NCI-H128 (cell line): ENCODE measurements at regions not wholly inside any gene's neighbourhood (a gene's known extent, or its start where the extent isn't known, plus 50 kb on each side); places are given as distances from the start of the nearest gene placed in this dataset.
A peak's percentile ranks its signal among the peaks of the same experiment; 100 is the strongest.

Experiments
- DNase-seq: peaks from one replicate; lab custom pipeline; 2025; ENCODE audit not compliant: unreplicated experiment; lab: John Stamatoyannopoulos, UW

GRCh38 chr13:22592515-22592914 is 588.3 kb upstream of the SGCG start:
- DNase-seq, result no peak

- DNase-seq, result peak; percentile 3
Measured at GRCh38 chr13:22594041-22594440, 586.7 kb upstream of the SGCG start.

- DNase-seq, result no peak
Measured at GRCh38 chr13:22596171-22596863, 584.5 kb upstream of the SGCG start.

GRCh38 chr13:22599156-22599555 is 581.6 kb upstream of the SGCG start:
- no peak for DNase-seq

- no peak for DNase-seq
Measured at GRCh38 chr13:22618002-22618401, 562.8 kb upstream of the SGCG start.

GRCh38 chr13:22625691-22626090 is 555.1 kb upstream of the SGCG start:
- no peak for DNase-seq

- DNase-seq, result no peak
Measured at GRCh38 chr13:22629374-22629773, 551.4 kb upstream of the SGCG start.

- DNase-seq, result no peak
Measured at GRCh38 chr13:22642088-22642487, 538.7 kb upstream of the SGCG start.

- no peak for DNase-seq
Measured at GRCh38 chr13:22644941-22645340, 535.8 kb upstream of the SGCG start.

GRCh38 chr13:22647156-22647850 is 533.5 kb upstream of the SGCG start:
- no peak for DNase-seq

- DNase-seq, result no peak
Measured at GRCh38 chr13:22648320-22648801, 532.4 kb upstream of the SGCG start.

- DNase-seq, result no peak
Measured at GRCh38 chr13:22652796-22653195, 528.0 kb upstream of the SGCG start.

GRCh38 chr13:22653866-22654265 is 526.9 kb upstream of the SGCG start:
- DNase-seq, result no peak

GRCh38 chr13:22655106-22655852 is 525.5 kb upstream of the SGCG start:
- no peak for DNase-seq

GRCh38 chr13:22662771-22663170 is 518.0 kb upstream of the SGCG start:
- no peak for DNase-seq

- DNase-seq, result no peak
Measured at GRCh38 chr13:22665506-22665905, 515.3 kb upstream of the SGCG start.

GRCh38 chr13:22690756-22691155 is 490.0 kb upstream of the SGCG start:
- no peak for DNase-seq

- no peak for DNase-seq
Measured at GRCh38 chr13:22693691-22694090, 487.1 kb upstream of the SGCG start.

- no peak for DNase-seq
Measured at GRCh38 chr13:22696433-22696832, 484.3 kb upstream of the SGCG start.

GRCh38 chr13:22698467-22698866 is 482.3 kb upstream of the SGCG start:
- no peak for DNase-seq

- DNase-seq, result no peak
Measured at GRCh38 chr13:22700246-22700887, 480.4 kb upstream of the SGCG start.
